ENCODE measurements at regions not wholly inside any gene's neighbourhood (a gene's known extent, or its start where the extent isn't known, plus 50 kb on each side); places are given as distances from the start of the nearest gene placed in this dataset.

DNA sequence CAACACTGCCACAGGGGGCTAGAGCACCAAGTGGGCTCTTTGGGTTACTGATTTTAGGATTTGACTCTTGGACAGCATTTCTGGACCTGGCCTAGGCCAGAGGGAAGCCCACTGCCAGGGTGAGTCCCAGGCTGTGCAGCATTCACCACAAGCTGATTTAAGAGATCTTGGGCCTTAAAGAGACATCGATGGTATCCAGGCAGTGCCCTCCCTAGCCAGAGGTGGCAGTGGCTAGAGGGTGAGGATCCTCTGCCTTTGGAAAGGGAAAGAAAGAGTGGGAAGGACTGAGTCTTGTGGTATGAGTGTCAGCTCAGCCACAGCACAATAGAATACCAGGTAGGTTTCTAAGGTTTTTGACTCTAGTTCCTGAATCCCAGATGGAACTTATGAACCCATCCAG, 613.9 kb downstream of the FAT4 start:
- no peak for DNase-seq (ENCODE audit: low read depth, low spot score)

GRCh38 chr4:125938541-125938940, 623.8 kb downstream of the FAT4 start:
- no peak for DNase-seq (ENCODE audit: low read depth, low spot score)

DNA sequence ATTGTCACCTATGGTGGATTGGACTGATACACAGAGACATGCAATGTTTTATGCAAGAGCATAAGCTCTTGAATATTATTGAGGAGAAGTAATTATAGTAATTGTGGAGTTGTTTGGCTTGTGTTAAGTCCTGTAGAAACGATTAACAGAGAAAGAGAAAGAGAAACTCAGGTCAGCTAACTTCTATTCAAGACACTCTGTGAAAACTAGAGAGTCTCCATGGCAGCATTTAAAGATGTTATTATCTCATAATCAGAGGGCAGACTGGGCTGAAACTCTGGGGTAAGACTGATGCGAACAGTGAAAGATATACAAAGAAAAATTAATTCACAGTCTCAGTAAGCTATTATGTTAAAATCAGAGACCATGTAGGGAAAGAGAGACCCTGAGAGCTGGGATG, 625.7 kb downstream of the FAT4 start:
- DNase-seq (ENCODE audit: low read depth, low spot score), result no peak

GRCh38 chr4:125944966-125945365, 630.2 kb downstream of the FAT4 start:
- no peak for DNase-seq (ENCODE audit: low read depth, low spot score)

DNA sequence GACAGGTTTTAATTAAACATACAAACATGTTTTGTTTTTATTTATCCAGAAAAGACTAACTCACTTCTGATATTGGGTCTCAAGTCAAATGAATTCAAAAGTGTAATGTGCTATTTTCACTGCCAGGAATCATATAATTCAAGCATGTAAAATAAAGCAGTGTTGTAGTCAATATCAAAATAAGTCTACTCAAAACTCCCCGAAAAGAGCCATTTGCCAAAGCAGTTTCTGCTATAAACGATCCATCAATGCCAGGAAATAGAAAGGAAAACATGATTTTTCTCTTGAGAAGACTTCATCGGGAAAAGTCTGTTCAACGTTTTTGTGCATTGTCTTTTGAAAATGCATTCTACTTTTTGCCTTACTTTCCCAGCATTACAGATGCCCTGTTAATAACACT, 633.3 kb downstream of the FAT4 start:
- no peak for DNase-seq (ENCODE audit: low read depth, low spot score)

GRCh38 chr4:125951261-125951887, 636.6 kb downstream of the FAT4 start:
- no peak for DNase-seq (ENCODE audit: low read depth, low spot score)

GRCh38 chr4:125952631-125953030, 637.9 kb downstream of the FAT4 start:
- no peak for DNase-seq (ENCODE audit: low read depth, low spot score)

GRCh38 chr4:125956276-125956675, 641.5 kb downstream of the FAT4 start:
- DNase-seq (ENCODE audit: low read depth, low spot score), result no peak

- DNase-seq (ENCODE audit: low read depth, low spot score), result no peak
Measured at GRCh38 chr4:125958519-125958918, 643.8 kb downstream of the FAT4 start.

DNA sequence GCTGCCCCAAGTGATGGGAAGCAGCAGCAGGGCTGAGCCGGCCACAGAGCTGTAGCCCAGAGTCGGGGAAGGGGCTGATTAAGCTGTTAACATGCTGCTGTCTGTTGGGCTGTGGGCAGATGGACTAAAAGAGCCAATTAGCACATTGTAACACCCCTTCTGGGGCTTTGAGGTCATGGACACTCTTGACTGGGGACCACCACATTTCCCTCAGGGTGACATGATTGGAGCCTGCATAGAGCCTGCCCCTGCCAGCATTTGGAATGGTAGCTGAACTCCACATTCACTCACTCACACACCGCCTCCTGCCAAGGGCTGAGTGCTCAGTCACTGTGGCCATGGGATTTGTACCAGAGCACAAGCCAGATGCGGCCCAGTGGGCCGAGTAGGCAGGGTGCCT, 646.9 kb downstream of the FAT4 start:
- no peak for DNase-seq (ENCODE audit: low read depth, low spot score)

GRCh38 chr4:125975861-125976397, 661.2 kb downstream of the FAT4 start:
- DNase-seq (ENCODE audit: low read depth, low spot score), result no peak

DNA sequence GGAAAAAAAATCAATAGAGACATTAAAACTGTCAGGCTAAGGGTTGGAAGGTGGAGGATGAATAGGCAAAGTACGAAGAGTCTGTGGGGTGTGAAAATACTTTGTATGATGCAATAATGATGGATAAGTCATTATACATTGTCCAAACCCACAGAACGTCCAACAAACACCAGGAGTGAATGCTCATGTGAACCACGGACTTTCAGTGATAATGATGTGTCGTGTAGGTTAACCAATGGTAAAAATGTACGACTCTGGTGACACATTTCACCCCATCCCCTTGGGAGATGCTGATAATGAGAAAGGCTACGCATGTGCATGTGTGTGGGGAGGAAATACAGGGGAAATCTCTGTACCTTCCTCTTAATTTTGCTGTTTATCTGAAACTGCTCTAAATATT, 665.2 kb downstream of the FAT4 start:
- DNase-seq (ENCODE audit: low read depth, low spot score), result no peak

DNA sequence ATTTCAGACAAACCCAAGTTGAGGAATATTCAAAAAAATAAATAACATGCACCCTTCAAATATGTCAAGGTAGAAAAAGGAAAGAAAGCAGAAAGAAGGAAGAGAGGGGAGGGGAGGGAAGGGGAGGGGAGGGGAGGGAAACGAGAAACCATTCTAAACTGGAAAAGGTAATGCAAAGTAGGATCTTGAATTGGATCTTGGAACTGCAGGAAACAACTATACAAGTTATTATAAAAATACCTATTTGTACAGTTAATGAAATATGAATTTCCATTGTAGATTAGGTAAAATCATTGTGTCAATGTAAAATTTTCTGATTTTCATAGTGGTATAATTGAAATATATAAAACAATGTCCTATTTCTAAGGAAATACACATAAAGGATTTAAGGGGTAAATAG, 668.4 kb downstream of the FAT4 start:
- no peak for DNase-seq (ENCODE audit: low read depth, low spot score)

GRCh38 chr4:125985856-125986255, 671.1 kb downstream of the FAT4 start:
- DNase-seq (ENCODE audit: low read depth, low spot score), result peak; percentile 30

DNA sequence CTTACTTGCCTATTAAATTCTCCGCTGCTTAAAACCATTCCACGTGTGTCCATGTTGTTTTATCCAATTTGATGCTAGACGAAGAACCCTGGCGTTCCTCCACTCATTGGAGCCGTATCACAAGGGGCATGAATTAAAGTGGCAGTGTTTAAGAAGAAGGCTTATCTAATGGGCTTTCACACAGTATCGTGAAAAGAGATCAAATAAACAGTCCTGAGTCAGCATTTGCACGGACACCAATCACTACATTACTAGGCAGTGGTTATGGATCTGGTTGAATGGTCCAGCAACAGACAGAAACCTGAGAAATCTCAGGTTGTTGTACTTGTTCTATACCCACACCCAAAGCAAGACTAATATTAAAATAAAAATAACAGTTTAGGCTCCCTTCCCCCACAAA, 671.6 kb downstream of the FAT4 start:
- no peak for DNase-seq (ENCODE audit: low read depth, low spot score)

DNA sequence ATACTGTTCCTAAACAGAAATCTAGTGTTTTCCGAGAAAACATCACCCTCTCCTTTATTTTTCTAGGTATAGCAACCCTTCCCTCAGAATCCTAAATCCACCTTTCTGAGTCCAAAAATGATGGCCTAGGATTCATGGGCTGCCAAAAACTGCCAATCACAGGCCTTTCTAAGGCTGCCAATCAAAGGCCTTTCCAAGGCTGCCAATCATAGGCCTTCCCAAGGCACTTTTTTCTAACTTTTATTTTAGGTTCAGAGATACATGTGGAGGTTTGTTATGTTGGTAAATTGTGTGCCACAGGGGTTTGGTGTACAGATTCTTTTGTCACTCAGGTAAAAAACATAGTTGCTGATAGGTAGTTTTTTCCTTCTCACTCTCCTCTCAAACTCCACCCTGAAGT, 673.7 kb downstream of the FAT4 start:
- DNase-seq (ENCODE audit: low read depth, low spot score), result no peak

DNA sequence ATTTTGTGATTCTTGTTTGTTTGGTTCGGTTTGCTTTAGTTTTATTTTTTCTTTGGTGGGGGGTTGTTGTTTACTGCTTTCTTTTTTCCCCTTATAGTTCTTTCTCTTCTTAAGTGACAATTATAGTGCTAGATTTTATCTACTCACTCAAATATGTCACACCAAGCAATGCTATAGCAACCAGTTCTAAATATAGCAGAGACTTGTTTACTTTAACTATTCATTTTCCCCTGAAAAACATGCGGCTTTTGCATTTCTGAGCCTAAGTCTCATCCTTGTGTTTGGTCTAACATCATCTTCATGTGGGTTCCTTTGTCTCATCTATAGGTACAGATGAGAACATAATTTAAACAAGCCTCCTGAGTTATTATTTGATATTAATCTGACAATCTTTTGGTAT, 676.6 kb downstream of the FAT4 start:
- DNase-seq (ENCODE audit: low read depth, low spot score), result no peak

- DNase-seq (ENCODE audit: low read depth, low spot score), result peak; percentile 9
Measured at GRCh38 chr4:125992891-125993290, 678.1 kb downstream of the FAT4 start.

- DNase-seq (ENCODE audit: low read depth, low spot score), result no peak
Measured at GRCh38 chr4:125994024-125994423, 679.3 kb downstream of the FAT4 start.

- no peak for DNase-seq (ENCODE audit: low read depth, low spot score)
Measured at GRCh38 chr4:125994430-125994829, 679.7 kb downstream of the FAT4 start.

DNA sequence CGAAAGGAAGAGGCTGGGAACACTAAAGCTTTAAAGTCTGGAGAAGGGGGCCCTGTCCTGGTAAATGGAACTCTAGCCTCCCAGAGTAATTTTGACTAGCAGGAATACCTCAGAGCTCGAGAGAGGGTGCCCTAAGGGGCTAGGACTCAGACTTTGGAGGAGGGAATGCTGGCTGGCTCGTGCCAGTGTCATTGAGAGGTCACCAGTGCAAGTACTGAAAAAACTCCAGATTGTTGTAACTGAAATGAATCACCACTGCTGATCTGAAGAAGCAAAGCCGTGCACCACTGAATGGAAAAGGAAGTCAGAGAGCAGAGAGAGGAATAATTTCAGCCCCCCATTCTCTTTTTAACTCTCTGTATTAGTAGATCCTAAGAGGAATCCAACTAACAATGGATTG, 690.2 kb downstream of the FAT4 start:
- peak; percentile 56 for DNase-seq (ENCODE audit: low read depth, low spot score)

- DNase-seq (ENCODE audit: low read depth, low spot score), result no peak
Measured at GRCh38 chr4:126007142-126007541, 692.4 kb downstream of the FAT4 start.

- no peak for DNase-seq (ENCODE audit: low read depth, low spot score)
Measured at GRCh38 chr4:126012691-126013290, 698.0 kb downstream of the FAT4 start.

GRCh38 chr4:126018274-126018673, 703.5 kb downstream of the FAT4 start:
- no peak for DNase-seq (ENCODE audit: low read depth, low spot score)
